Mesothelial cell of epicardium (in vitro differentiated cells): ENCODE measurements at regions not wholly inside any gene's neighbourhood (a gene's known extent, or its start where the extent isn't known, plus 50 kb on each side); places are given as distances from the start of the nearest gene placed in this dataset.

Source experiments
- DNase-seq, 2 experiments: peaks; one replicate each; pipeline ENCODE4 v3.0.0; 2021; ENCODE audit warnings: low spot score in 2 of 2; ENCODE audit not compliant: unreplicated experiment in 2 of 2
- H3K27ac Mint-ChIP-seq: 2 replicates; pipeline ENCODE4 v1.8.0; 2021; ENCODE audit warnings: mixed read lengths
- H3K27me3 Mint-ChIP-seq: 2 replicates; pipeline ENCODE4 v1.8.0; 2021; ENCODE audit warnings: low read depth, mixed read lengths
- H3K36me3 Mint-ChIP-seq: 2 replicates; pipeline ENCODE4 v1.8.0; 2021; ENCODE audit warnings: mixed read lengths
- H3K4me1 Mint-ChIP-seq: 2 replicates; pipeline ENCODE4 v1.8.0; 2021; ENCODE audit warnings: mixed read lengths
- H3K4me3 Mint-ChIP-seq: 2 replicates; pipeline ENCODE4 v1.8.0; 2021; ENCODE audit warnings: mild to moderate bottlenecking, moderate library complexity, mixed read lengths
- H3K9me3 Mint-ChIP-seq: 2 replicates; pipeline ENCODE4 v1.8.0; 2021; ENCODE audit warnings: mixed read lengths
- TF ChIP-seq, protein P1 (sequence below): fragments of 200-600 bp; sonication (generic); IDR thresholded peaks from one replicate; pipeline ENCODE4 v1.5.0; 2021; ENCODE audit warnings: antibody characterized with exemption; ENCODE audit not compliant: unreplicated experiment

DNA sequence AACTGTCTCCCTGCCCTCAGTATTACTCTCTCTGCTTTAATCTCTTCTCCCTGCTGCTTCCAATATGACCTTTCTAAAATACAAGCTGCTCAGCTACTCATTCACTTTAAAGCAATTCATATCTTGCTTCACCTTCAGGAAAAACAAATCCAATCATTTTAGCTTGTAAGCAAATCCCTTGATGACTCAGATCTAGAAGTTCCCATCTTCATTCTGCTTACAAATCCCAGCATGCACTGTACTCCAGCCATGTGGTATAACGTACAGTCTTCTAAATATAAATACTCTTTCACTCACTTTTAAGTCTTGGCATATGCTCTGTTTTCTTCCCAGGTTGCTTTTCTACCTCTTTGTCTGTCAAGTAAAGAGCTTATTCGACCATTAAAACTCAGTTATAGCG is 1009.1 kb upstream of the SEMA6D start:
- peaks cover 12% of the 10 kb centered on the region for H3K4me1 Mint-ChIP-seq
- peaks cover 7% of the 10 kb centered on the region for H3K36me3 Mint-ChIP-seq
- H3K27me3 Mint-ChIP-seq: no peaks in the 10 kb centered on the region
- H3K9me3 Mint-ChIP-seq: peaks cover 28% of the 10 kb centered on the region
- H3K4me3 Mint-ChIP-seq: no peak overlapping the region
- no peak for DNase-seq
- peak overlapping the region; percentile 41 for H3K27ac Mint-ChIP-seq
- TF ChIP-seq, protein P1, sequence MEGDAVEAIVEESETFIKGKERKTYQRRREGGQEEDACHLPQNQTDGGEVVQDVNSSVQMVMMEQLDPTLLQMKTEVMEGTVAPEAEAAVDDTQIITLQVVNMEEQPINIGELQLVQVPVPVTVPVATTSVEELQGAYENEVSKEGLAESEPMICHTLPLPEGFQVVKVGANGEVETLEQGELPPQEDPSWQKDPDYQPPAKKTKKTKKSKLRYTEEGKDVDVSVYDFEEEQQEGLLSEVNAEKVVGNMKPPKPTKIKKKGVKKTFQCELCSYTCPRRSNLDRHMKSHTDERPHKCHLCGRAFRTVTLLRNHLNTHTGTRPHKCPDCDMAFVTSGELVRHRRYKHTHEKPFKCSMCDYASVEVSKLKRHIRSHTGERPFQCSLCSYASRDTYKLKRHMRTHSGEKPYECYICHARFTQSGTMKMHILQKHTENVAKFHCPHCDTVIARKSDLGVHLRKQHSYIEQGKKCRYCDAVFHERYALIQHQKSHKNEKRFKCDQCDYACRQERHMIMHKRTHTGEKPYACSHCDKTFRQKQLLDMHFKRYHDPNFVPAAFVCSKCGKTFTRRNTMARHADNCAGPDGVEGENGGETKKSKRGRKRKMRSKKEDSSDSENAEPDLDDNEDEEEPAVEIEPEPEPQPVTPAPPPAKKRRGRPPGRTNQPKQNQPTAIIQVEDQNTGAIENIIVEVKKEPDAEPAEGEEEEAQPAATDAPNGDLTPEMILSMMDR: no peak

DNA sequence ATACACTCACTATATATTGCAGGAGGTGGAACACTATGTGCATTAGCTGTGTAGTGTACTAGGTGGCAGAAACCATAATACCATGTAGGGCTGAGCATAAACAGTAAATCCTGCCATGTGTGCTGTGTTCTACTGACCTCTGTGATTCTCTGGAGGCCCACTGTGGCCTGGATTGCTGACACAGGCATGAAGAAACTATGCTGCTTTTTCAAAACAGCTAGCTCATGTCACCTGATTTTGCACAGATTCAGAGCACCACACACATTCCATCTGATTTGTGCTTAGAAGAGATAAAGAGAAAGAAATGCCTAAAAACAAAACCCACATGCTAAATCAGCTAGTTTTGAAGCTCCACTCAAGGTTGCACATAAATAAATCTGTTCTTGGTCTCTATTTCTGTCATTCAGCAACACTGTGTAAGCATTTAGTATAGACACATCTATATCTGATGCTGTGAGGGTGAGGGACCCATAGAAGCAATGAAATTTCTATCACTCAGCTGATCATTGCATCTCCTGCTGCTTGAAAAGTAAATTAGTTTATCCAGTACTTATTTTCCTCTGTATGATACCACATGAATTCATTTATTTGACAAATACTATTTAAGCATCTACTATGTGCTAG is 1007.7 kb upstream of the SEMA6D start:
- DNase-seq: no peak
- TF ChIP-seq, protein P1: no peak
- no peaks in the 10 kb centered on the region for H3K27me3 Mint-ChIP-seq
- no peak overlapping the region for H3K4me3 Mint-ChIP-seq
- peaks cover 7% of the 10 kb centered on the region for H3K36me3 Mint-ChIP-seq
- H3K9me3 Mint-ChIP-seq: peaks cover 28% of the 10 kb centered on the region
- H3K4me1 Mint-ChIP-seq: peaks cover 13% of the 10 kb centered on the region
- H3K27ac Mint-ChIP-seq: no peak overlapping the region

DNA sequence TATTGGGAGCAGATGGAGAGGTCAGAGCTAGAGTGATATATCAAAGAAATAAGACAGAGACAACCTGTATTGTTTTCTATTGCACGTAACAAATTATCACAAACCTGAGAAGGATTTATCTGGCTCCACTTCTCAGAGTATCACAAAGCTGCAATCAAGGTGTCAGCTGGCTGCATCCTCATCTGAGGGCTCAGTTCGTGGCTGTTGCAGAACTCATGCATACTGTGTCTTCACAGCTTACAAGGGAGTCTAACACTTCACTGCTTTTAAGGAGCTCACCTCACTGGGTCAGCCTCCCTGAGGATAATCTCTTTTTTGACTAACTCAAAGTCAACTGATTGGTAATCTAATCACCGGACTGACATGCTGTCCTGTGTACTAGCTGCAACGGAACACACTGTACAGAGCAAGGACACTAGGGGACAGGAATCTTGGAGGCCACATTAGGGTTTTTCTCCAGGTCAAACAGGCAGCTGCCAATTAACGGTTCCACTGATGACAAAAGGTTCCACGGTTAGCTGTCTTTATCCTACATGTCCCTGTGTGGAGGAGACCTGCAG is 1006.8 kb upstream of the SEMA6D start:
- Mint-ChIP-seq H3K4me3 (no peak overlapping the region), H3K4me1 (peaks cover 13% of the 10 kb centered on the region), H3K27ac (no peak overlapping the region), H3K9me3 (peaks cover 24% of the 10 kb centered on the region), H3K36me3 (peaks cover 7% of the 10 kb centered on the region), H3K27me3 (no peaks in the 10 kb centered on the region)
- DNase-seq: no peak
- TF ChIP-seq, protein P1: no peak

DNA sequence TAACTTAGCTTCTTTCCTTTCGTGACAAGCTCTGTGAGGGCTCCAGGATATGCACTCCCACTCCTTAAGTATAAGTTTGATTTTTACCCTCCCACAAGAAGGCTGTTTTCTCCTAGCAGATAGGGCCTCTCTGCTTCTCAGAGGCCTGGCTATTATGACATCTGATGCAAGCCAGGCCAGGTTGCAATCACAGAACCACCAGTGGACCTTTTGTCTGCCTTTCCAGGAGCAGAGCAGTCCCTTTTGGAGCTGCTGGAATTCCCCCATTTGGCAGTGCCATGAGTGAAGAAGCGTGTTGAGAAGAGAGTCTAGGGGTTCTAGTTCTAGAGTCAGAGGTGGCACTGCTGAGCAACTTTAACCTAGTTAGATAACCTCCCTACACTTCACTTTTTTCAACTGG is 1004.3 kb upstream of the SEMA6D start:
- Mint-ChIP-seq H3K4me1 (peaks cover 13% of the 10 kb centered on the region), H3K4me3 (no peak overlapping the region), H3K9me3 (peaks cover 6% of the 10 kb centered on the region), H3K27me3 (no peaks in the 10 kb centered on the region), H3K36me3 (peaks cover 1% of the 10 kb centered on the region), H3K27ac (no peak overlapping the region)
- no peak for DNase-seq
- TF ChIP-seq, protein P1: no peak

DNA sequence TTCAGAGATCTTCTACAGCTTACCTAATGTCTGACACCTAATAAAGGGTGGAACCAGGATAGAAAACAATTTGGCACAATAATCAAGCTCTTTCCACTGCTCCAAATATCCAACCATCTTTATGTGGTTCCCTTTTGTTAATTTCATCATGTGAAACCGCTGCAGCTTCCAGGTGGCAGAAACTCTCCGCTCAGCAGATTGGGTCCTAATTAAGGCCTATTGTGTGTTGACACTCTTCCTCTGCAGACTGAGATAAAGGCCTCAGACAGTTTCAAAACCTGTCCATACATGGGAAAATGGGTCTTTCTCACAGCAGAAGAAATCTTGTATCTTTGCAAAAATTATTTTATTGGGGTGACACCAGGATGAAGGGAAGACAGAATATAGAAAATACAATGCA is 1002.4 kb upstream of the SEMA6D start:
- Mint-ChIP-seq H3K27ac (no peak overlapping the region), H3K9me3 (no peaks in the 10 kb centered on the region), H3K36me3 (no peaks in the 10 kb centered on the region), H3K4me1 (peaks cover 6% of the 10 kb centered on the region), H3K27me3 (no peaks in the 10 kb centered on the region), H3K4me3 (no peak overlapping the region)
- DNase-seq: no peak
- TF ChIP-seq, protein P1: no peak
